Trophoblast cell (in vitro differentiated cells and primary cell): ENCODE measurements at regions not wholly inside any gene's neighbourhood (a gene's known extent, or its start where the extent isn't known, plus 50 kb on each side); places are given as distances from the start of the nearest gene placed in this dataset.

Experiments used
- DNase-seq, 2 donors: peaks; one replicate each; pipeline ENCODE4 v3.0.0-alpha.2; 2016
- H2AFZ ChIP-seq: 2 replicates; pipeline ENCODE4 v1.6.1; 2013; ENCODE audit warnings: low read length, moderate library complexity, mild to moderate bottlenecking; ENCODE audit not compliant: insufficient read depth, poor library complexity
- H2AK5ac ChIP-seq: 2 replicates; pipeline ENCODE4 v1.6.1; 2013; ENCODE audit warnings: mild to moderate bottlenecking, low read length
- H2BK120ac ChIP-seq: 2 replicates; pipeline ENCODE4 v1.6.1; 2013; ENCODE audit warnings: low read length, mild to moderate bottlenecking, moderate library complexity; ENCODE audit not compliant: insufficient read depth, poor library complexity
- H2BK12ac ChIP-seq: 2 replicates; pipeline ENCODE4 v1.6.1; 2013; ENCODE audit warnings: mild to moderate bottlenecking, low read length, moderate library complexity
- H2BK5ac ChIP-seq: 2 replicates; pipeline ENCODE4 v1.6.1; 2013; ENCODE audit warnings: low read length, low read depth, moderate library complexity, mild to moderate bottlenecking; ENCODE audit not compliant: poor library complexity
- H3K14ac ChIP-seq: 2 replicates; pipeline ENCODE4 v1.6.1; 2013; ENCODE audit warnings: mild to moderate bottlenecking, low read length
- H3K18ac ChIP-seq: 2 replicates; pipeline ENCODE4 v1.6.1; 2013; ENCODE audit warnings: mild to moderate bottlenecking, low read length
- H3K23ac ChIP-seq: 2 replicates; pipeline ENCODE4 v1.6.1; 2013; ENCODE audit warnings: low read length
- H3K27ac ChIP-seq: 2 replicates; pipeline ENCODE4 v1.5.1; 2013; ENCODE audit warnings: low read depth, mild to moderate bottlenecking, inconsistent platforms, low read length, moderate library complexity
- H3K27me3 ChIP-seq: 2 replicates; pipeline ENCODE4 v1.6.1; 2013; ENCODE audit warnings: inconsistent platforms, mild to moderate bottlenecking, low read length, moderate library complexity; ENCODE audit not compliant: insufficient read depth
- H3K36me3 ChIP-seq, 2 experiments: 1 replicate in 1 of 2; 2 replicates in 1 of 2; pipeline ENCODE4 v1.6.1; 2013; ENCODE audit warnings: low read length in 2 of 2, mild to moderate bottlenecking in 2 of 2, moderate library complexity in 1 of 2; ENCODE audit not compliant: insufficient read depth in 2 of 2, control insufficient read depth in 1 of 2
- H3K4ac ChIP-seq: 2 replicates; pipeline ENCODE4 v1.6.1; 2013; ENCODE audit warnings: low read depth, mild to moderate bottlenecking, low read length, moderate library complexity
- H3K4me1 ChIP-seq, 2 experiments: 1 replicate in 1 of 2; 2 replicates in 1 of 2; pipeline ENCODE4 v1.6.1; 2013; ENCODE audit warnings: low read length in 2 of 2, mild to moderate bottlenecking in 2 of 2, moderate library complexity in 1 of 2; ENCODE audit not compliant: insufficient read depth in 2 of 2, control insufficient read depth in 1 of 2
- H3K4me2 ChIP-seq: 2 replicates; pipeline ENCODE4 v1.6.1; 2013; ENCODE audit warnings: inconsistent platforms, mild to moderate bottlenecking, low read length, moderate library complexity
- H3K4me3 ChIP-seq: 2 replicates; pipeline ENCODE4 v1.5.1; 2013; ENCODE audit warnings: mild to moderate bottlenecking, low read depth, low read length, inconsistent platforms
- H3K79me1 ChIP-seq: one replicate; pipeline ENCODE4 v1.6.1; 2013; ENCODE audit warnings: low read length
- H3K79me2 ChIP-seq: 2 replicates; pipeline ENCODE4 v1.6.1; 2013; ENCODE audit warnings: low read length, mild to moderate bottlenecking; ENCODE audit not compliant: control insufficient read depth, insufficient read depth, poor library complexity
- H3K9ac ChIP-seq: 2 replicates; pipeline ENCODE4 v1.6.1; 2013; ENCODE audit warnings: mild to moderate bottlenecking, low read length
- H3K9me3 ChIP-seq: 2 replicates; pipeline ENCODE4 v1.6.1; 2013; ENCODE audit warnings: low read depth, mild to moderate bottlenecking, control low read depth, inconsistent platforms, low read length; ENCODE audit not compliant: insufficient read depth
- H4K12ac ChIP-seq: 2 replicates; pipeline ENCODE4 v1.6.1; 2013; ENCODE audit warnings: low read depth, mild to moderate bottlenecking, low read length, moderate library complexity
- H4K8ac ChIP-seq: 2 replicates; pipeline ENCODE4 v1.6.1; 2013; ENCODE audit warnings: low read depth, mild to moderate bottlenecking, low read length, moderate library complexity
- H4K91ac ChIP-seq: one replicate; pipeline ENCODE4 v1.6.1; 2013; ENCODE audit warnings: low read depth, mild to moderate bottlenecking, low read length, moderate library complexity
- WGBS: extraction: QIAGEN DNeasy Blood & Tissue Kit; methylation state at CpG from one replicate; pipeline ENCODE4 v1.1.7; 2013; ENCODE audit warnings: missing lambda C conversion rate; ENCODE audit not compliant: insufficient read length, insufficient coverage; ENCODE audit errors: extremely low coverage; 5-methylcytosine and 5-hydroxymethylcytosine counted together

DNA sequence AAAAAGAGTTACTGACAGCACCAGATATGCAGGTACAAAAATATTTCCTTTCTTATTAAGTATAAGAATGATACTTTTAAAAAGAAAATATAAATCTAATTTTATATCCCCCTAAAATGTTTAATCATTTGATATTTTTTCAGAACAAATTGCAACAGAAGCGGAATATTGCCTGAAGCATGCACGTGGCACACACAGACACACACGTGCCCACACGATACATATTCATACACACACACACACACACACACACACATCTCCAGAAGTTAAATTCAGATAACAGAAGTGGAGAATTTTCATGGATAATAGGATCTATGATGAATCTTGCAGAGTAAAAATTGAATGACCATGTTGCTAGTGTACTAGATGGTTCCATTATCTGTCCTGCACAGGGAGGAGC, 445.2 kb downstream of the GPAT3 start:
- H3K14ac ChIP-seq: no peak overlapping the region
- no peak overlapping the region for H4K91ac ChIP-seq
- H3K36me3 ChIP-seq: no peaks in the 10 kb centered on the region
- H2AK5ac ChIP-seq: no peak overlapping the region
- no CpG with 5 or more reads among the region's 4 CpGs for whole genome bisulfite sequencing
- no peak overlapping the region for H3K4me3 ChIP-seq
- no peak overlapping the region for H3K4ac ChIP-seq
- H3K4me2 ChIP-seq: no peak overlapping the region
- no peak overlapping the region for H2BK5ac ChIP-seq
- DNase-seq: no peak
- H3K23ac ChIP-seq: no peak overlapping the region
- no peak overlapping the region for H2BK12ac ChIP-seq
- H3K27ac ChIP-seq: no peak overlapping the region
- H3K18ac ChIP-seq: no peak overlapping the region
- no peaks in the 10 kb centered on the region for H3K79me1 ChIP-seq
- no peak overlapping the region for H4K12ac ChIP-seq
- no peak overlapping the region for H2AFZ ChIP-seq
- H2BK120ac ChIP-seq: no peak overlapping the region
- no peak overlapping the region for H4K8ac ChIP-seq
- H3K79me2 ChIP-seq: no peaks in the 10 kb centered on the region
- no peaks in the 10 kb centered on the region for H3K9me3 ChIP-seq
- no peak overlapping the region for H3K9ac ChIP-seq
- no peaks in the 10 kb centered on the region for H3K27me3 ChIP-seq
- H3K4me1 ChIP-seq: no peaks in the 10 kb centered on the region

DNA sequence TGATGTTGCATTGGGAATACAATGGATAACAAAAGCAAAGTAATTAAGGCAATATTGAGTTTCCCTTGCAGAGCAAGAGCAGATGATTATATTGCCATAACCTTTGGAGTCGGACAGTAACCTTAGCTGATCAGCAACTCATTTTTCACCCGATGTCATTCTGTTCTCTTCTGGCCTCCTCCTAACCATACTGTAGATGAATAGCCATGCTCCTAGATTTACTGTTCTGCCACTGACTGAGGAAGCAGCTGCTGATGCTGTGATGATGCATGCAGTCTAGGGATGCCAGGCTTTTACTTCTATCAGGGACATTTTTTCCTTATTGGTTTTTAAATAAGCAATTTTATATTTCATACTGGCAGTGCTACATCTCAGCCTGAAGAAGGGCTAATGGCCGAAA, 443.9 kb downstream of the GPAT3 start:
- H3K79me1 ChIP-seq: no peaks in the 10 kb centered on the region
- H3K4me2 ChIP-seq: no peak overlapping the region
- H3K14ac ChIP-seq: no peak overlapping the region
- no peaks in the 10 kb centered on the region for H3K36me3 ChIP-seq
- H2AFZ ChIP-seq: no peak overlapping the region
- H3K27me3 ChIP-seq: no peaks in the 10 kb centered on the region
- no peaks in the 10 kb centered on the region for H3K79me2 ChIP-seq
- no peak overlapping the region for H3K27ac ChIP-seq
- no peak overlapping the region for H3K23ac ChIP-seq
- H3K18ac ChIP-seq: no peak overlapping the region
- H3K4me3 ChIP-seq: no peak overlapping the region
- H4K12ac ChIP-seq: no peak overlapping the region
- H3K4me1 ChIP-seq: no peaks in the 10 kb centered on the region
- no peak overlapping the region for H4K8ac ChIP-seq
- no peak overlapping the region for H3K9ac ChIP-seq
- H2AK5ac ChIP-seq: no peak overlapping the region
- no peak overlapping the region for H4K91ac ChIP-seq
- no peak overlapping the region for H2BK5ac ChIP-seq
- no peaks in the 10 kb centered on the region for H3K9me3 ChIP-seq
- no peak overlapping the region for H2BK120ac ChIP-seq
- H2BK12ac ChIP-seq: no peak overlapping the region
- WGBS: no CpG with 5 or more reads among the region's 3 CpGs
- H3K4ac ChIP-seq: no peak overlapping the region
- no peak for DNase-seq

DNA sequence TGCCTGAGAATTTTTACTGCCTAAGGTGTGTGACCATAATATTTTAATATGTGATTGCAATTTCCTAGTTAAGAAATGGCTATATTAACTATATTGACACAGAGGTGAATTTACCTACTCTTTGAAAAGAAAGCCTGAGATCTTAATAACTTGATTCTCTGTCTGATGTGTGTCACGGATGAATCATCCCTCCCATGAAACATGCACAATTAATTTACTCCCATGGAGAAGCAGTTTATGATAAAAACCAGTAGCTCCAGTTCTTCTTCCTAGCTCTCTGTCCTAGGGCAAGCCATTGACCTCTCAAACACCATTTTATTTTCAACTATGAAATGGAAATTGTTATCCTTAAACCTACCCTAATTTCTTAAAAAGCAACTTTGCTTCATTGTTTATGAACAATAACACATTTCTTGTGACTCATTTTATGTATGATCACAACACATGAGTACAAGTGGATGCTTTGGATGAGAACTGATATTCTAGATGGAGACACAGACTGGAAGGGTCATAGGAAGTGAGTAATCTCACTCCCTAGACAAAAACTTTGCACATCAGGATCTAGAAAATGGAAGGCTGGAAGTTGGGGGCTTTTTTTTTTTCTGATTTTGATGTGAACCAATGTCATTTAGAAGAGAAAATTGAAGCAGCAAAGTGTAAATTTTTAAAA, 438.3 kb downstream of the GPAT3 start:
- H3K79me2 ChIP-seq: no peaks in the 10 kb centered on the region
- no peak overlapping the region for H2BK12ac ChIP-seq
- no peak overlapping the region for H3K9ac ChIP-seq
- H2BK5ac ChIP-seq: no peak overlapping the region
- H4K91ac ChIP-seq: no peak overlapping the region
- no peak overlapping the region for H3K4me3 ChIP-seq
- no peaks in the 10 kb centered on the region for H3K27me3 ChIP-seq
- H2BK120ac ChIP-seq: no peak overlapping the region
- H4K8ac ChIP-seq: no peak overlapping the region
- no peaks in the 10 kb centered on the region for H3K9me3 ChIP-seq
- H4K12ac ChIP-seq: no peak overlapping the region
- H3K4me1 ChIP-seq: no peaks in the 10 kb centered on the region
- H3K36me3 ChIP-seq: no peaks in the 10 kb centered on the region
- no CpG with 5 or more reads among the region's 1 CpG for WGBS
- H3K4ac ChIP-seq: no peak overlapping the region
- H3K18ac ChIP-seq: no peak overlapping the region
- H3K23ac ChIP-seq: no peak overlapping the region
- no peak overlapping the region for H3K4me2 ChIP-seq
- H3K14ac ChIP-seq: no peak overlapping the region
- no peak overlapping the region for H2AK5ac ChIP-seq
- H2AFZ ChIP-seq: no peak overlapping the region
- DNase-seq: peak in 1 of 2 donors; percentile 22
- H3K27ac ChIP-seq: no peak overlapping the region
- H3K79me1 ChIP-seq: no peaks in the 10 kb centered on the region

DNA sequence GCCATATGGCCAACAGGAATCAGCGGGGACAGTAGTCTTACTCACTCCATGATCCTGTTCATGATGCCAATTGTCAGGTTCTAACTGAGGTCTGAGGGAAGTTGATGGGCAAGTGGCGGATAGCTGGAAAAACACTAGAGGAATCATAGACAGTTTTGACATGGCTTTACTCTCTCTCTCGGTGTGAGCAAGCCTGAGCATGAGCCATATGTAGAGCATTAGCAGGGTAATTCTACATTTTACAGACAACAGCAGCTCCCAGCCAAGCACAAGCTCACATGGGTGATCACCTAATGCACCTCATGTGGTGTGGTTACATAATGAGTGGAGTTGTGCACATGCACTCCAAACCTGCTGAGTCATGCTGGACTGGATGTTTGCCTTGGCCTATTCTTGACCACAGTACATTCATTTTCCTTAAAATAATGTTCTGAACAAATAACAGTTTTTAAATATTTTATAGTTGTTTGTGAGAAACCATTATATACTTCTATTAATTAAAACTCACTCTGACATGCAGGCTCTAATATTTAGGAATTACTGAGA, 429.2 kb downstream of the GPAT3 start:
- no peaks in the 10 kb centered on the region for H3K79me2 ChIP-seq
- no peaks in the 10 kb centered on the region for H3K79me1 ChIP-seq
- H3K4me3 ChIP-seq: no peak overlapping the region
- H3K23ac ChIP-seq: no peak overlapping the region
- DNase-seq: no peak
- no peak overlapping the region for H2BK120ac ChIP-seq
- H2AK5ac ChIP-seq: no peak overlapping the region
- H4K8ac ChIP-seq: no peak overlapping the region
- no peak overlapping the region for H3K14ac ChIP-seq
- H3K4ac ChIP-seq: no peak overlapping the region
- H3K4me2 ChIP-seq: no peak overlapping the region
- no peak overlapping the region for H4K12ac ChIP-seq
- H3K18ac ChIP-seq: no peak overlapping the region
- no peak overlapping the region for H2AFZ ChIP-seq
- no peaks in the 10 kb centered on the region for H3K36me3 ChIP-seq
- no peaks in the 10 kb centered on the region for H3K27me3 ChIP-seq
- no peak overlapping the region for H2BK5ac ChIP-seq
- peaks cover 6% of the 10 kb centered on the region for H3K9me3 ChIP-seq
- no peak overlapping the region for H4K91ac ChIP-seq
- H2BK12ac ChIP-seq: no peak overlapping the region
- no peaks in the 10 kb centered on the region for H3K4me1 ChIP-seq
- no peak overlapping the region for H3K27ac ChIP-seq
- no peak overlapping the region for H3K9ac ChIP-seq
- no CpG with 5 or more reads among the region's 3 CpGs for WGBS
